HG03060 (cell line): ENCODE measurements at regions not wholly inside any gene's neighbourhood (a gene's known extent, or its start where the extent isn't known, plus 50 kb on each side); places are given as distances from the start of the nearest gene placed in this dataset.

Experiments used
- ATAC-seq: cut with Tn5 transposase; IDR thresholded peaks from one replicate; pipeline ENCODE4 v1.9.1; 2021; ENCODE audit warnings: low read depth, moderate number of reproducible peaks; ENCODE audit not compliant: unreplicated experiment

- ATAC-seq = no peak
Measured at GRCh38 chr7:17152721-17153120, 145.7 kb upstream of the AHR start.

- no peak for ATAC-seq
Measured at GRCh38 chr7:17153536-17153935, 144.9 kb upstream of the AHR start.

GRCh38 chr7:17155529-17155928 lies 142.9 kb upstream of the AHR start:
- ATAC-seq = no peak

GRCh38 chr7:17158261-17158660 lies 140.2 kb upstream of the AHR start:
- ATAC-seq = no peak

- ATAC-seq = peak; percentile 90
Measured at GRCh38 chr7:17159500-17160037, 138.9 kb upstream of the AHR start.

- ATAC-seq = peak; percentile 54
Measured at GRCh38 chr7:17166824-17167379, 131.6 kb upstream of the AHR start.

- no peak for ATAC-seq
Measured at GRCh38 chr7:17168416-17168815, 130.0 kb upstream of the AHR start.

GRCh38 chr7:17171427-17171826 lies 127.0 kb upstream of the AHR start:
- ATAC-seq = no peak

- no peak for ATAC-seq
Measured at GRCh38 chr7:17176371-17177032, 122.0 kb upstream of the AHR start.

- no peak for ATAC-seq
Measured at GRCh38 chr7:17178545-17178944, 119.9 kb upstream of the AHR start.

GRCh38 chr7:17181482-17181881 lies 117.0 kb upstream of the AHR start:
- no peak for ATAC-seq

GRCh38 chr7:17183630-17184328 lies 114.7 kb upstream of the AHR start:
- no peak for ATAC-seq

GRCh38 chr7:17184805-17185689 lies 113.4 kb upstream of the AHR start:
- ATAC-seq = peak; percentile 23

- peak; percentile 97 for ATAC-seq
Measured at GRCh38 chr7:17185690-17186070, 112.8 kb upstream of the AHR start.

- ATAC-seq = no peak
Measured at GRCh38 chr7:17186745-17187530, 111.5 kb upstream of the AHR start.

GRCh38 chr7:17194656-17195055 lies 103.8 kb upstream of the AHR start:
- ATAC-seq = no peak

- peak; percentile 77 for ATAC-seq
Measured at GRCh38 chr7:17195576-17195975, 102.9 kb upstream of the AHR start.

- no peak for ATAC-seq
Measured at GRCh38 chr7:17205910-17206309, 92.5 kb upstream of the AHR start.

GRCh38 chr7:17206349-17206905 lies 92.0 kb upstream of the AHR start:
- ATAC-seq = no peak

- ATAC-seq = no peak
Measured at GRCh38 chr7:17207220-17207619, 91.2 kb upstream of the AHR start.
